Fibroblast of the aortic adventitia (primary cell): ENCODE measurements at regions not wholly inside any gene's neighbourhood (a gene's known extent, or its start where the extent isn't known, plus 50 kb on each side); places are given as distances from the start of the nearest gene placed in this dataset.

Source experiments
- DNase-seq: peaks from one replicate; pipeline ENCODE4 v3.0.0-alpha.2; 2010; ENCODE audit warnings: low read depth
- H3K4me3 ChIP-seq: 2 replicates; pipeline ENCODE4 v1.5.1; 2011; ENCODE audit warnings: low read depth, mild to moderate bottlenecking, control low read depth, low read length, moderate library complexity
- CTCF ChIP-seq: IDR thresholded peaks from 2 replicates; pipeline ENCODE4 v1.5.1; 2011; ENCODE audit warnings: mild to moderate bottlenecking, low read length, control low read depth, inconsistent platforms; ENCODE audit not compliant: insufficient read depth

DNA sequence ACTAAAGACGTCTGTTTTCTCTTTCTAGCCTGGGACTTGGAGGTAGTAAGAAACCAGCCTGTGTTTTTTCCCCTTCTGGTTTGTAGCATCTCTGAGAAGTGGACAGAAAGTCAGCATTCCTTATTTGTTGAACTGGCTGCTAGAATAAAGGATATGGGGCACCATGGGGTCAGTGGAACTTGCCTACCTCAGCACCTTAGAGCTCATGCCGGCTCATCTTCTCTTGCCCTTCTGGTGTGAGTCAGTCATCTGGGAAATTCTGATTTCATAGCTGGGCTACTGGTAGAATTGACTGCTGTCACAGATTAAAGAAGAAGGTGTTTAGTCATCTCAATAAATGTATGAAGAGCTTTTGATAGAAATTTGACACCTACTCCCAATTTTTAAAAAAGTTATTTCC lies 202.7 kb upstream of the TOPAZ1 start:
- no peak for DNase-seq
- no peak for TF ChIP-seq CTCF
- H3K4me3 ChIP-seq = no peak overlapping the region

DNA sequence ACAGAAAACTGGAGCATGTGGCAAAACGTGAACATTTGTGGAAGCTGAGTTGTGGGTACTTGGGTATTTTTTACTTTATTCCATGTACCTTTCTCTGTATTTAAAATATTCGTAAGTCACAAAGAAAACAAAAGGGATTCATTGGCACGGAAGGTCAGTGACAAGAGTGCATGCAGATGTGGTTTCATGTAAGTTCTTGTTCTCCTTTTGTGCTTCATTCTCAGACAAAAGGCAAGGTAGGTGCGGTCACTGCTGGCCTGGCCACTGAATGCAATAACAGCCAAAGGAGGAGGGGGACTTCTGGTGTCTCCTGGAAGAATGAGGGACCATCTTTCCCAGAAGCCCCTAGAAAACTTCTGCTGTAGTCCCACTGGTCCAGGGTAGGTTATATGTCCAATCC lies 200.0 kb upstream of the TOPAZ1 start:
- no peak for TF ChIP-seq CTCF
- H3K4me3 ChIP-seq = no peak overlapping the region
- no peak for DNase-seq

DNA sequence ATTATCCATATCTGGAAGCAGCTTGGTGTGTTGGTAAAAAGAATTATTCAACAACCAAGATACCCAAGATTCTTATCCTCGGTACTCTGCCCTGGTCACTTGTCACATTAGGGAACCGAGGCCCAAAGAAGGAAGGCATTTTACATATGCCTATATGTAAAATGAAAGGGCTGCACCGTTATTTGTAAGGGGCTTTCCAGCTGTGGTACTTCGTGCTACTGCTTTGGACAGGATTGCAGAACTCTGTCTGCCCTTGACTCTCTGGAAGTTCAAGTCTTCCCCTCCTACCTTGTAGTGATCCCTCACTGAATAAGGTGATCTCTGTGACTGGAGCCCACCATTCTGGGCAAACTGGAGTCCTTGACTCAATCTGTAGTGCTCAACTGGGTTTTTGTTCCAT lies 198.9 kb upstream of the TOPAZ1 start:
- no peak for DNase-seq
- TF ChIP-seq CTCF = no peak
- no peak overlapping the region for H3K4me3 ChIP-seq

GRCh38 chr3:44045476-44046275 lies 196.0 kb upstream of the TOPAZ1 start:
- no peak for DNase-seq
- no peak for TF ChIP-seq CTCF
- H3K4me3 ChIP-seq = no peak overlapping the region

DNA sequence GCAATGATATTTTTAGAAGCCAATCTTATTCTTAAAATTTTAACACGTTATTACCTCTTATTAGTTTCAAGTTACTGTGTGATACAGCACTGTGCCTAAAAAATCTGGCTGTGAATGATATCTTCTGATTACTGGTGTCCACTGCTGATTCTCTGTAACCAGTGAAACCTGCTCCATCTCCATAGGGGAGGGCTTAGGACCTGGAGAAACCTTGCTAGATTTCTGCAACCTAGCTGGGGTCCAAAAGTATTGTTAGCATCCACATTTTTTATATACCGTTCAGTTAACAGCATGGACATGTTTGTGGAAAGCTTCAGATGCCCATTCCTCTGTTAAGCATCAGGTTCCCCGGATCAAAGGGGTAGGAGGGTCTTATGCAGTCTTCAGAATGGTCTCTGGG lies 193.9 kb upstream of the TOPAZ1 start:
- TF ChIP-seq CTCF = no peak
- no peak overlapping the region for H3K4me3 ChIP-seq
- DNase-seq = no peak

- peak; percentile 57 for DNase-seq
- no peak for TF ChIP-seq CTCF
- no peak overlapping the region for H3K4me3 ChIP-seq
Observed at GRCh38 chr3:44048196-44048924, 193.3 kb upstream of the TOPAZ1 start.

DNA sequence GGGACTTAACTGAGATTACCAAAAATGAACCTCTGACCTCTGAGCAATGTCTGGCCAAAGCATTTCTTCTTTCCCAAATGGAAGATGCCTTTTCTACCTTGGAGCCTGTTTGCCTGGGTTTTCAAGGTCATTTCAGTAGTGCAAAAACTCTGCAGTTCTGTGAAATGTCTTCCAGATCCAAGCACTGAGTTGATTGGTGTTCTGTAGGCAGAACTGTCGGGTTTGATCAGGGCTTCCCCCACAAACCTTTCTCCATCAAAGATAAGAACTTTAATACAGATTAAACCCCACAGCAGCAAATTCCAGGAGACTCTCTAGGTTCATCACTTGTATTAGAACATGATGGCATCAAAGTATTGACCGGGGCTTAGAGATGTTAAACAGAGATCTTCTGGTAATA lies 192.7 kb upstream of the TOPAZ1 start:
- no peak for DNase-seq
- no peak for TF ChIP-seq CTCF
- H3K4me3 ChIP-seq = no peak overlapping the region
